ENCODE measurements at regions not wholly inside any gene's neighbourhood (a gene's known extent, or its start where the extent isn't known, plus 50 kb on each side); places are given as distances from the start of the nearest gene placed in this dataset.

DNA sequence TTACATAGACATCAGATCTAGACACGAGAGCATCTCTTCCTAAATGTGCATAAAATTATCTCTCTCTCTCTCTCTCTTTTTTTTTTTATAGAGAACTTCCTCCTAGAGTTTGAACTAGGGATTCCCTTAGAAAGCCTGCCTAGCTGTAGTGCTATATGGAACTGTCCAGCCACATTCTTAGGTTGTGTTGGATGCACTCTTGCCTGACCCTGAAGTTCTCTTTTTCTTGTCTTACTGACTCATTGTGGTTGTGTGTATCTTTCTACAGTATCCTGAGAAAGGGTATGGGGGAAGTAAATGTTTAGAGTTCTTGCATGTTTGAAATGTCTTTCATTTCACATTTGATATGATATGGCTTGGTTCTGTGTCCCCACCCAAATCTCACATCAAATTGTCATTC lies 368.2 kb downstream of the CDH2 start:
- no peak for TF ChIP-seq POLR2AphosphoS5 (IDR thresholded peaks at IDR 0.05; ENCODE audit: low read depth, low read length)
- TF ChIP-seq, protein P1, sequence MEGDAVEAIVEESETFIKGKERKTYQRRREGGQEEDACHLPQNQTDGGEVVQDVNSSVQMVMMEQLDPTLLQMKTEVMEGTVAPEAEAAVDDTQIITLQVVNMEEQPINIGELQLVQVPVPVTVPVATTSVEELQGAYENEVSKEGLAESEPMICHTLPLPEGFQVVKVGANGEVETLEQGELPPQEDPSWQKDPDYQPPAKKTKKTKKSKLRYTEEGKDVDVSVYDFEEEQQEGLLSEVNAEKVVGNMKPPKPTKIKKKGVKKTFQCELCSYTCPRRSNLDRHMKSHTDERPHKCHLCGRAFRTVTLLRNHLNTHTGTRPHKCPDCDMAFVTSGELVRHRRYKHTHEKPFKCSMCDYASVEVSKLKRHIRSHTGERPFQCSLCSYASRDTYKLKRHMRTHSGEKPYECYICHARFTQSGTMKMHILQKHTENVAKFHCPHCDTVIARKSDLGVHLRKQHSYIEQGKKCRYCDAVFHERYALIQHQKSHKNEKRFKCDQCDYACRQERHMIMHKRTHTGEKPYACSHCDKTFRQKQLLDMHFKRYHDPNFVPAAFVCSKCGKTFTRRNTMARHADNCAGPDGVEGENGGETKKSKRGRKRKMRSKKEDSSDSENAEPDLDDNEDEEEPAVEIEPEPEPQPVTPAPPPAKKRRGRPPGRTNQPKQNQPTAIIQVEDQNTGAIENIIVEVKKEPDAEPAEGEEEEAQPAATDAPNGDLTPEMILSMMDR (IDR thresholded peaks at IDR 0.05): no peak
- TF ChIP-seq SIN3A (IDR thresholded peaks at IDR 0.05; ENCODE audit: borderline replicate concordance, insufficient read depth, low read depth, low read length): no peak

Data from Panc1 (cell line).